ENCODE measurements at regions not wholly inside any gene's neighbourhood (a gene's known extent, or its start where the extent isn't known, plus 50 kb on each side); places are given as distances from the start of the nearest gene placed in this dataset.
"Not testable (repeated sequence)": the region's sequence is repeated elsewhere in the genome, so short reads cannot be mapped to it uniquely, and the experiment has no call there.

DNA sequence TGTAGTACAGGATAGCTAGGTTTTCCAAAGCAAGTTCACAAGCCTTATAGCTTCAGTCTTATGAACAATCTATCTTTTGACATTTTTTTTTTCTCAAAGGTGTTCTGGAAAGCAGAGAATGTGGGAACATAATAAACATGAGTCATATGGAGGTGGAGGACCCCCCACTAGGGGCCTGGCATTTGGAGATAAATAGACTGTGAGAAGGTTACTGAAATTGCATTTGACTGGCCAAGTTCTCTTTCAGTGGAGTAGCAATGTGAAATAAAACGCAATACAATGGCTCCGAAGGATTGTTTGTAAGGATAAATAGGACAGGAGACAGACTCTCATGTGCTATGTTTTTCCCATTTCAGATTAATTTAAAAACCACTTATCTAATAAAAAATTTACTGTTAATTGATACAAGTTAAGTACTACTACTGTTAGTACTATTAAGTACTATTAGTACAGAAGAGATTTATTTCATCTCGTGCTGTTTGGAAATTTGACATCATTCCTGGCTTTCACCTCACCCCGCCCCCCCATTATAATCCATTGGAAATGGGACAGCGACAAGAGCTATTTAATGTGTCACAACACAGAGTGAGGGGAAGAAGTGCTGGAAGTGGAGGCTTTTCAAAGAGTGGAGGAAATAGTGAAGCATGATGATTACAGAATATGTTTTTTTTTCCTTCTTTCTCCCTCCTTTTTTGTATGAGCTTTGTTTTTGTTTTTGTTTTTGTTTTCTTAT is 122.6 kb upstream of the ID4 start:
- no peak for DNase-seq

DNA sequence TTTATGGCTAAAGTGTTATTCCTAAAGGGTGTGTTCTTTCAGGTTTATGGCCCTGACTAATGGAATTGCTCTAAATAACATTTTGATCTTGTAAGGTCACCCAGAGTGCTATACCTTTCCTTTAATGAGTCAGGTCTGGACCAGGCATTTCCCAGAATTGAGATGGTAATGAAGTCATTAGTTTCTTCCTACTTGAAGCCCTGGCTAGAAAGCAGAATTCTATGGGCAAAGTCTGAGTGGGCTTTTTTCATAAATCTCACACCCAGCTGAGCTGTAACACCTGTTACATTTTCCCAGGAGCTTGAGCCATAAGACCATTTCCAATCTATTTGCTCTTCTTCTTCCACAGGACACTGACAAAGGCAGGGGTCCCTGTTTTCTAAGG is 122.0 kb upstream of the ID4 start:
- DNase-seq = no peak

DNA sequence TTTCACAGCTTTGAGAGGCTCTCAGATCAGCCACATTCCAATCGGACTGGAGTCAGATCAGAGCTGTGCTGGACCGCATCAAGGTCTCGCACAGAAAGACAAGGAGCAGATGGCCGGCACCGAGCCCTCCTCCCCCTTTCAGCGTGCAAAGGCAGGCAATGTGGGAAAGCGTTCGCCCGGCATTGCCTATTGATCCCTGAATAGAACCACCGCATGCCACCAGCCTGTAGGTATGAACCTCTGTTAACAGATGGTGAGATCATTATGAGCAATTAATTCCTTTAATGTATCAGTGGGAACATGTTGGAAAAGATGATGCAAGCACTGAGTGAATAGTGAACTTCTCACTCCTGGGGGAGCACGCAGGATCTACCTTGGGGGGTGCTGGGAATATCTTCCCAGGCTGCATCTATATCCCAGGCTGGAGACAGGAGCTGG is 117.5 kb upstream of the ID4 start:
- no peak for DNase-seq

DNA sequence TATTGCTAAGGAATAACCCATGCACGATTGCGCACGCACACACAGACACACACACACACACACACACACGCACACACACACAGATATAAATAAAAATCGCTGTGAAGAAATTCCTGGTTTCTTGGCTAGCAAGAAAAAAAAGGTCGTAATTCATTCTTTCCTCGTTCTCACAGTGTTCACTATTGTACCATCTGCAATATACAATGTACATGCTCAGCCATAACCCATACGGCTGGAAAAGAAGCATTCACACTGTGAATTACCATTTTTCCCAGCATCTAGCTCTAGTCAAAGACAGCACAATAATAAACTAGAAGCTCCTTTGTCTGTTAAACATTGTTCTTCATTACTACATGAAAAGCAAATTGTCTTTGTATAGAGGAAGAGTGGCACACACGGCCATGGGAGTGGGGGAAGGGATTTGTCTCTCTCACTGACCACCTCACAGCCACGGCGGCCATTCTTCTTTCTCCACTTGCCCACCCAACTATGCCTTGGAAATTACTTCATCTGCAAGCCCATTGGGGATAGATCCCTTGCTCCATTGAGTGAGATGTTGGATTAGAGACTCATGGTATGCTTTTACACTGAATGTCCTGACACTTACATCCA is 115.3 kb upstream of the ID4 start:
- DNase-seq = no peak

DNA sequence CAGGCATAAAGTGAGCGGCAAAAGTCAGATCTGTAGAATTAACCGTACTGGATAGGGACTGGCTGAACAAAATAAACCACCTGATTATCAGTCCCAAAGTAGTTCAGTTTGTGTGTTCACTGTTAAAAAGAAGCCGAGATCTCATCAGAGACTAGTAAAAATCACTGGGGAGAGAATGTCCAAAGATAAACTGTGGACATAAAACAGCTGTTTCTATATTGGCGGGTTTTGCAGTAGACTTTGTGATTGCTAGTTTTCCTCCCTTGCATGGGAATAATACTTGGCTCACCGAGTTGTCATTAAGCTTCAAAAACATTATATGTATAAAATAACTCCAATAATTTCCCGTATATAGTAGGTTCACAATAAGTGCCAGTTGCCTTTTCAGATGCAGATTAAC is 114.2 kb upstream of the ID4 start:
- DNase-seq = no peak

DNA sequence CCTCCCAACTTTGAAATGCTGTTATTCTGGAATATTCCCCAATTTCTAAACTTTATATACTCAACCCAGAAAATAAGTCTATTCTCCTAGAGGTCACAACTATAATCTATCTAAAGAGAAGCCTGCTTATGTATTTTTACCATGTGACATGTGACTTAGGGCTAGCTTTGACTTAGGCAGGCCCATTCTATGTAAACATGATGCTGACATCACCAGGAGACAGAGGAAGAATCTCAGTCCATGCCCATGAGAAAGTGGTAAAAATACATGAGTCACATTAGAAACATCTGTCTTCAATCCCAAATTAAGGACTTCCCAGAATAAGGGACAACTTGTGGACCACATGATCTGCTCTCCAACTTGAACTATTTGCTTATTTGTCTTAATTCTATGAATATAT is 113.6 kb upstream of the ID4 start:
- DNase-seq = no peak

DNA sequence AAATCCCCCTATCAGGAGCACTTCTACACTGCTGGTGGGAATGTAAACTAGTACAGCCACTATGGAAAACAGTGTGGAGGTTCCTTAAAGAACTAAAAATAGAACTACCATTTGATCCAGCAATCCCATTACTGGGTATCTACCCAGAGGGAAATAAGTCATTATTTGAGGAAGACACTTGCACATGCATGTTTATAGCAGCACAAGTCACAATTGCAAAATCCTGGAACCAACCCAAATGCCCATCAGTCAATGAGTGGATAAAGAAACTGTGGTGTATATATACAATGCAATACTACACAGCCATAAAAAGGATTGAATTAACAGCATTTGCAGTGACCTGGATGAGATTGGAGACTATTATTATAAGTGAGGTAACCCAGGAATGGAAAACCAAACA is 111.7 kb upstream of the ID4 start:
- DNase-seq = not testable (repeated sequence)

DNA sequence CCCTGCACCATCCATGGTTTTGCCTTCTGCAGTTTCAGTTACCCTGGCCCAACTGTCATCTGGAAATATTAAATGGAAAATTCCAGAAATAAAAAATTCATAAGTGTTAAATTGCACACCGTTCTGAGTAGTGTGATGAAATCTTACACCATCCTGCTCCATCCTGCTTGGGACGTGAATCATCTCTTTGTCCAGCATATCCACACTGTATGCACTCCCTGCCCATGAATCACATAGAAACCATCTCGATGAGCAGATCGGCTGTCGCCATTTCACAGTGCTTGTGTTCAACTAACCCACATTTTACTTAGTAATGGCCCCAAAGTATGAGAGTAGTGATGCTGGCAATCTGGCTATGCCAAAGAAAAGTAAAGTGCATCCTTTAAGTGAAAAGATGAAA is 105.9 kb upstream of the ID4 start:
- no peak for DNase-seq

DNA sequence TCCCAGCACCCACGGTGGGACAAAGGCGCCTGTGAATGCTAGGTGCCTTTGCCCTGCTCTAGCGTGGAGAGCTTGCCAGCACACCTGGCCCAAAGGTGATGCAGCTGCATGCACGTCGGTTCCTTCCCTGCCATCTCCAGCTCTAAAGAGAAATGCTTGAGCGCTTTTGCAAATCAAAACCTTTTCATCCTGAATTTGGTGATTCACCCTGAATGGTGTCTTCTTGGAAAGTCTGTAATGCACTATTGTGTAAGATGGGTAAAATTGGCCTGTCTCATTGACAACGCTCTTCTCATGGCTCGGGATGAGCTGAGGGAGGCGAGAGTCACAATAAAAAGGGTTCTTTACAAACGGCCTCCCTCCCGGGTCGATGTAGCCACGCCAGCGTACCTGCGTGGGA is 103.1 kb upstream of the ID4 start:
- no peak for DNase-seq

DNA sequence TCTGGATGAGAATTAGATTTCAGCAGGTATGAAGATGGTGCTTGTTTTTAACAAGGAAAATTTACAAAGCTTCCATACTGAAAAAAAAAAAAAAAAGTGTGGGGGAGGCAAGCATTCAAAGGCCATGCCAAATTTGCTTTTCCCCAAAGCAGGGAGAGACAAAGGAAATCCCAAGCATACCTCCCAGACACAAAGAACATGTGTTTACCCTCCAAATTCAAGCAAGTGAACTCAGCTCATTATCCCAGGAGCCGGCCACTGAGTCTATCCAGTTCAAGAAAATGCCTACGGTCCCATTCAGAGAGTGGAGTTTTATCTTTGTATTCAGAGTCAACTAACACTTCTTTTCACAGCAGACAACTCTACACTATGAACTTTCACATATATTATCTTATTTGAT is 102.7 kb upstream of the ID4 start:
- no peak for DNase-seq

DNA sequence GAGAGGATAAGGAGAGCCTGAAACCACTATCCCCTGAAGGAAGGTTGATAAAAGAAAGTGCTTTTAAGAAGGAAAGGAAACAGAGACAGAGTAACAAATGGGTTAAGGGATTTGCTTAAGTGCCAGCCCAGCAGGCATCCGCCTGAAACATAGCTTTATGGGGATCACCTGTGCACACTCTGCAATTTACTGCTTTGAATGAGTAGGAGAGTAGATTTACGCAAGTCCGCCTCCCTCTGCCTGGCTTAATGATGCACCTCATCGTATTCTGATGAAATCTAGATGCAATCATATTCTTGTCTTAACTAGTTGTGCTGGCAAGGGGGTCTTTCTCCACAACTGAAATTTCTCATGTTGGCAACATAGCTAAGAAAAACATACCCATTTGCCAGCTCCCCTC is 101.1 kb upstream of the ID4 start:
- DNase-seq = no peak

DNA sequence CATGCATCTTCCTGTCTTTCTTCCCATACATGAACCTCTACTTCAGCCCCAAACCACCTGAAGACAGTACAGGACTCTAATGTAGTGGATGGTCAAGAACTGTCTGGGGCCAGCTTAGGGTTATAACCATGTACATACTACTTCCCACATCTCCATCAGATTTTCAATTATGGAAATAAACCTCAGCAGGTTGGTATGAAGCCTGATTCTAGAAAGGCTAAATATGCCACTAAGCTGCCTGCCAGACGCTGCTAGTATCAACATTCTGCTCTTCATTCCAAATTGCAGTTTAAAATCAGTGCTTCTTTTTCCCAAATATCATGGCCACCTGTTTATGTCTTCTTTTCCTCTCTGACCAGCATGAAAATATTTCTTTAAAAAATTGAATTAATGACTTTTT is 99.2 kb upstream of the ID4 start:
- no peak for DNase-seq

DNA sequence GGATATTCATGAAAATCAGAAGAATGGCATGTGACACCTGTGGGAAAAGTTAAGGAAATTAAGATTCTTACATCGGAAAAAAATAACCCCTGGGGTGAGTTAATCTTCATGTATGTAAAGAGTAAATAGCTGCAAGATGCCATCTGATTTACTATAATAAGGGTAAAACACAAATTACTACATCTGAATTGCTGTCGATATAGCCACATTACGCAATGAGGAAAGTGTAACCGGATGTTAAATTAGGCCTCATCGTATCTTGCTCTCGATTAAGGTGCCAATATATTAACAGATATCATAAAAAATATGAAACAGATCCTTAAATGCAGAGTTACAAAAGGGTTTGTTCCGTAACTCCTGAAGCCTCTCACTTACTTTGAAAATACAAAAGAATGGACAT is 87.4 kb upstream of the ID4 start:
- no peak for DNase-seq

DNA sequence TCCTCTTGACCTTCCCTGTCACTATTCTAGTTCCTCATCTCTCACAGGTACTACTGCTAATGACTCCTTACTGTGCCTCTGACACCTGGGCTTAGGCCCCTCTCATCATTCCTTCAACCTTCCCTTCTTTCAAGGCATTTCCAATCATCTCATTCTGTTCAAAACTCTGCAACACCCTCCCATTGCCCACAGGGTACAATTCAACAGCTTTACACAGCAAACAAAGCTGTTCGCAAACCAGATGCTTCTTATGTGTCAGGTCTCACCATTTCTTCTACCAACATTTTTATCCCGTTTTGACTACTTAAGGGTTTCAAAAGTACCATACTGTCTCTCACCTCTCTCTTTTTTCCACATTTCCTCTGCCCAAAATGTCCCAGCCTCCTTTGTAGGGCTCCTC is 84.4 kb upstream of the ID4 start:
- DNase-seq = no peak

DNA sequence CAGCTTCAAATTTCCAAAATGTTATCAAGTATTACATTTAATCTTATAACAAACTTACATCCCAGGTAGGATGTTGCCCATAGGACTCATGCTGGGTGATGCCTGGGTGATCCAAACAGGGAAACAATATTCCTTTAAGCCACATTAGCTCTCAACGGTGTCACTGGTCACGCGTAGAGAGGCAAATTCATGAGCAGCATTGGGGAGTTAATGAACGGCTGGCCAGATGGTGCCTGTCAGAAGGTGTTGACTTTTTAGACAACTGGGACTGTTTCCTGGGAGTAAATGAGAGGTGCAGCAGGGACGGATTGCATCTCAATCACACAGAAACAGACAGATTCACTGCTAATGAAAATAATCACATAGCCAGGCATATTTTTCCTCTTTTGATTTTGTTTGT is 83.3 kb upstream of the ID4 start:
- DNase-seq = no peak

DNA sequence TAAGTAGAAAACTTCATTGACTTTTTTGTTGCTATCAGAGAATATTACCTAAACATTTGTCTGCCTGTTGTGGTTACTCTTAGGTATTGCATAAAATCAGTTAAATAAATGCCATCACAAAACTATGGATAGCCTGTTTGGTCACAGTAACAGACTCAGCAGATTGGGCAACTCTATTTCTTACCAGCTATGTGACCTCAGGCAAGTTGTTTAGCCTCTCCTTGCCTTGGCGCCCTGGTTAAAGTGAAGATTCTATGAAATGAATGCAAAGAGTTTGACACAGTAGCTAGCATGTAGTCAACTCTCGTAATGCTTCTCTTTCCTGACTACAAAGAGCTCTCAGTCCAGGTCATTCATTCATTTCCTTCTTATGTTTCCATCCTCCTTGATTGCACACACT is 82.5 kb upstream of the ID4 start:
- no peak for DNase-seq

DNA sequence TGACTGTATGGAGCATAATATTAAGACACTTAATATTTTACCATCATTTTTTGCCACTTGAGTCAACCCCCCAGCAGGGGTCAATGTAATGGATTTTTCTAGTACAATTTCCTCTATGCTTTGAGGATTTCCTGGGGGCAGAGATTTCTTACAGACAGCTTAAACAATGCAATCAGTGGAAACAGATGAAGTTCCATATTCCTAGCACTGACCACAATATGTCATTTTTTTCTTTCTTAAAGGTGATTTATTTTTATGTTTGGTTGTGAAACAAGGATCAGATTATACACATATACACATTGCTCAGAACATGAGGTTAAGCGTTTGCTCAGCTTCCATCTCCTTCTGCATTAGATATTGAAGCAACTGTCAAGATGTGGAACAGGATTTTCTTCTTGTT is 82.0 kb upstream of the ID4 start:
- DNase-seq = no peak

DNA sequence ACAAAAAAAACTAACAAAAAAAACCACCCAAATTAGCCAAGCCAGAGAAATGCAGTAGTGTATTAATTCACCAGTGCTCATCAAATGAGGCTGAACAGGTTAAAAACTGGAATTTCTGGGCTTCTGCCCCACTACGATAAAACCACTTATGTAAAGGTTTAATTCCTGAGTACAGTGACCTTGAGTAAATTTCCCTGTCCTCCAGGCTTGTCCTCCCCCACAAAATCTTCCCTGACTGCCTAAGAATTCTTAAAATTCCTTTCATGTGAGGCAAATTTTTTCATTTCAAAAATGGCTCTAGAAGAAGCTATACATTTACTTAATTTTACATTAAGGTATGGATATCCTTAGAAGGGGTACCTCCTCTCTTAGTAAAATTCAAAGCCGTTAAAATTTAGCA is 80.1 kb upstream of the ID4 start:
- DNase-seq = no peak

DNA sequence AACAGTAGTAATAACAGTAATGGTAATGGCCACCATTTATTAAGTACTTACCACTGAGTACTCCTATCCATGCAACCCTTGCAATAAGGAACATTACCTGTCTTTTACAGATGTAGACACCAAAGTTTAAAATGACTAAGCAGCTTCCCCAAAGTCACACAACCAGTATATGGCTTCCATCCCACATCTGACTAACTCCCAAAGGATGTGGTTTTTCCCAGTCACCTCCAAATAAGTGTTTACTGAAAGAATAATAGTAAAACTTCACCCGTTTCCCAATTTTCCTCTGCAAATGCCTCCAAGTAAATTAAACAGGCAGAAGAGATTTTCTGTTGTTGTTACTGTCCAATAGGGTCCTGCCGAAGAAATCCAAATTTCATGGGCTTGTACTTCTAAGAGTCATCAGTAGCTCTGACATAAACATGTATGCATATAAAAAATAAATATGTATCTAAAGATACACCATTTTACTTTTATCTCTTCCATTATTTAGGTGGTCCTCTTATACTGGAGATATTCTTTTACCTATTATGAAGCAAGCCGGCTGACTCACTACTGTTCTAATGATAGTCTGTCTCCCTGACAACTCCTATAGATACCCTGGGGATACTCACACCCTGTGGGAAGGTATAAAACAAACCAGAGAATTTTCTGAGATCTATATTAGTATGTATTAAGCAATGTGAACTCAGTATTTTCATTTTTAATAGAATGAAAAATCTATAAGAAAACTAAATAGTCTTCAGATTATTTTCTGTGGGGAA is 77.9 kb upstream of the ID4 start:
- DNase-seq = no peak

DNA sequence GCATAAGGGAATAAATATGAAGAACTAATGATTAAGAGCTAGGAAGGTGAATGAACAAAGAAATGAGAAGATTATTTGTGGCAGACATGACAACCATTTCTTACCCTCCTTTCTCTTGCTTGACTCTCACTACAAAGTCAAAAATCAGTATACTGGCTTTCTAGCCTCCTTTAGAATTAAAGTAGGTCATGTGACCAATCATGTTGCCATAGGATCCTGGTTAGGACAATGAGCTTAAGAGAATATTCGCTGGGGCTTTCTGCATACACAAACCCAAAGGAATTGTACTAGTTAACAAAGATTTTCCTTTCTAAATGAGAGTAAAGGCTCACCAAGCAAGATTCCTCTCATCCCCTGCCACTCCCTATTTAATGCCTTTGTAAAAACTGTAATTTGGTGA is 76.0 kb upstream of the ID4 start:
- no peak for DNase-seq

DNA sequence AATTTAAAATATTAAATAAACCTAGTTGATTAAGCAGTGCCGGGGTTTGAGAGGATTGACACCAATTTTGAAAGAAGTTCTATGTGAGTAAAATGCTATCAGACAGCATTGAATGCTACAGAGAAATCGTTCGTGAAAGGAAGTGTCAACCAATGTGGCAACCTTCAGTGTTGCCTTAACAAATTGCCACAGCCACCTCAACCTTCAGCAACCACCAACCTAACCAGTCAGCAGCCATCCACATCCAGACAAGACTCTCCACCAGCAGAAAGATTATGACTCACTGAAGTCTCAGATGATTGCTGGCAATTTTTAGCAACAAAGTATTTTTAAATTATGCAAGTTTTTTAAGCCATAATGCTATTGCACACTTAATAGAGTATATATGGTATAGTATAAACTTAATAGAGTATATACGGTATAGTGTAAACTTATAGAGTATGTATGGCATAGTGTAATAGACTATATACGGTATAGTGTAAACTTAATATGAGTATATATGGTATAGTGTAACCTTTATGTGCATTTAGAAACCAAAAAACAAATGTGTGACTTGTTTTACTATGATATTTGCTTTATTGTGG is 65.3 kb upstream of the ID4 start:
- DNase-seq = no peak

DNA sequence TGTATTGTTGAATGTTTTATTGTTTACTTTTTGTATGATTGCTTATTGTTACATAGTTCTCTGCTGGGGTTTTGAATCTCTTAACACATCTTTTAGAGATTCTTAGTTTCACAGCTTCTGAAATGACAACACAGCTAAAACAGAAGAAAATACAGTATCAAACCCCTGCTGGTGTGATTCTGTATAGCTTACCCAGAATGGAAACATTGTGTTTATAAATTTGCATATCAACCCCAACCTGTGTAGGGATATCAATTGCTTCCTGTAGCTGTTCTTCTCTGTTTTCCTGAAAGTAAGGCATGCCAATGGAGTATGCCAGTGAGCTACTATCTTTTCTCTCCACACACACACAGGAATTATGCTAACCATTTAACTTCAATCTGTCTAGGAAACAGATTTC is 64.3 kb upstream of the ID4 start:
- DNase-seq = no peak

DNA sequence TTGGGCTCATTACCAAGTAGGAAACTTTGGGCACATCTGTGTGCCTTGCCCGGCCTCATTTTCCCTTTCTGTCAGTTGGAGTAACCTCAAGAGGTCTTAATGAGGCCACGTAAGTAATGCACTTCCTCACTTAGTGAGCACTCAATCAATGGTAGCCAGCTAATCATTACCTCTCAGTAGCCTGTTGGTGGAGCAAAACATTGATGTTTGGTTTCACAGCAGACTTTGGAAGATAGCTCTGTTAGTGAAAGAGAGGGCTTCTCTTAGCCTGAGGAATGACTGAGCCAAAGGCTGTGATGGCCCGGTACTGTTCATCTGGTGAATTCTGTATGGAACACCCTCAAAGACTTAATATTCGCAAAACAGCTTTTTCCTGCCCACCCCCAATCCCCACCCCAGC is 55.9 kb upstream of the ID4 start:
- no peak for DNase-seq

DNA sequence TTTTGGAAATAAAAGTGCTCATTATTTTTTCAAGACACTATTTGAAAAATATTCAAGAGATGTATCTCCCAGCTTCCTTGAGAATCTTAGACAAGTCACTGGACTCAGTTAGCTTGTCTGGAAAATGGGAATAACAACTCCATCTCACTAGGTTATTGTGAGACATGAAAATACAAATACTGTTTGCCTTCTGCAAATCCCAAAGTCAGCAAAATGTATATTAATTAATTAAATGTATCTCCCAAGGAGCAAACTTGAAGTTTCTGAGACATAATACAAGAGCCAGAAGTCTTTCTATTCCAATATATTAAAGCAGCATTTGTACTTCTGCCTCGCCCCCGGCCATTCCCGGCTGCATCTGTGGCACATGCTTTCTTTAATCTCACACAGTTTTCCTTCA is 54.6 kb upstream of the ID4 start:
- DNase-seq = no peak

All from NCI-H2029 (cell line).